AG04450 (cell line): ENCODE measurements at regions not wholly inside any gene's neighbourhood (a gene's known extent, or its start where the extent isn't known, plus 50 kb on each side); places are given as distances from the start of the nearest gene placed in this dataset.

Experiments used
- CTCF ChIA-PET: fragments of 300-600, 350-600 bp; formaldehyde crosslinking; extraction: SDS; loops from one replicate; lab custom pipeline; 2022; ENCODE audit warnings: antibody characterized with exemption, inconsistent platforms; lab: Charles Lee
- POLR2A ChIA-PET: fragments of 350-600 bp; formaldehyde crosslinking; extraction: SDS; loops from one replicate; lab custom pipeline; 2021; ENCODE audit warnings: antibody characterized with exemption, inconsistent platforms; lab: Yijun Ruan, JAX
- DNase-seq: peaks from one replicate; pipeline ENCODE4 v3.0.0-alpha.2; 2011; ENCODE audit warnings: low read depth, low spot score
- H3K27ac ChIP-seq: one replicate; pipeline ENCODE4 v1.5.1; 2012; ENCODE audit warnings: low read depth, low read length, control low read depth
- H3K27me3 ChIP-seq: one replicate; pipeline ENCODE4 v1.6.0; 2012; ENCODE audit warnings: low read length; ENCODE audit not compliant: control insufficient read depth, insufficient read depth
- H3K4me3 ChIP-seq: 2 replicates; pipeline ENCODE4 v1.5.1; 2011; ENCODE audit warnings: mild to moderate bottlenecking, low read depth, low read length, control low read depth
- H3K9me3 ChIP-seq: 2 replicates; pipeline ENCODE4 v1.5.1; 2012; ENCODE audit warnings: low read length; ENCODE audit not compliant: control insufficient read depth, insufficient read depth
- TF ChIP-seq, protein P1 (sequence below): IDR thresholded peaks from 2 replicates; pipeline ENCODE4 v1.5.1; 2011; ENCODE audit warnings: low read depth, low read length, control low read depth, inconsistent platforms

DNA sequence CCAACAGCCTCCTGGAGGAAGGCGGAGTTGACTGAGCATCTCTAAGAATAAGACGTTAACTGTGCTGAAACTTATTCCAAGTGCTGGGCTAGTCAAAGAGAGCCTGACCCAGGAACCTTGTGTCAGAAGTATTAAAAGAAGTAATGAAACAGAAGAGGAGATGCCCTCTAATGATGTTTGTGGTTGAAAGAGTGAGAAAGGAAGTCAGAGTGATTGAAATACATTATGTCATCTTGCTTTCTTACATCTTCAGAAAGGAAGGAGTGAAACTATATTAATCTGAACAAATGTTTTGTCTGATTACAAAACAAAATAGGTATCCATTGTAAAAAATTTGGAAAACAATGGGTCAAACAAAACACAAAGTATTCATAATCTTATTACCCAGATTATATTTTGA lies 460.7 kb downstream of the NTRK2 start:
- CTCF ChIA-PET, result no interaction called here

GRCh38 chr9:85129514-85129913 lies 460.0 kb downstream of the NTRK2 start:
- Histone ChIP-seq H3K4me3 (no peak overlapping the region), H3K9me3 (peaks cover 10% of the 10 kb centered on the region), H3K27ac (no peak overlapping the region), H3K27me3 (no peaks in the 10 kb centered on the region)
- TF ChIP-seq, protein P1, sequence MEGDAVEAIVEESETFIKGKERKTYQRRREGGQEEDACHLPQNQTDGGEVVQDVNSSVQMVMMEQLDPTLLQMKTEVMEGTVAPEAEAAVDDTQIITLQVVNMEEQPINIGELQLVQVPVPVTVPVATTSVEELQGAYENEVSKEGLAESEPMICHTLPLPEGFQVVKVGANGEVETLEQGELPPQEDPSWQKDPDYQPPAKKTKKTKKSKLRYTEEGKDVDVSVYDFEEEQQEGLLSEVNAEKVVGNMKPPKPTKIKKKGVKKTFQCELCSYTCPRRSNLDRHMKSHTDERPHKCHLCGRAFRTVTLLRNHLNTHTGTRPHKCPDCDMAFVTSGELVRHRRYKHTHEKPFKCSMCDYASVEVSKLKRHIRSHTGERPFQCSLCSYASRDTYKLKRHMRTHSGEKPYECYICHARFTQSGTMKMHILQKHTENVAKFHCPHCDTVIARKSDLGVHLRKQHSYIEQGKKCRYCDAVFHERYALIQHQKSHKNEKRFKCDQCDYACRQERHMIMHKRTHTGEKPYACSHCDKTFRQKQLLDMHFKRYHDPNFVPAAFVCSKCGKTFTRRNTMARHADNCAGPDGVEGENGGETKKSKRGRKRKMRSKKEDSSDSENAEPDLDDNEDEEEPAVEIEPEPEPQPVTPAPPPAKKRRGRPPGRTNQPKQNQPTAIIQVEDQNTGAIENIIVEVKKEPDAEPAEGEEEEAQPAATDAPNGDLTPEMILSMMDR, result no peak
- DNase-seq, result no peak
- POLR2A ChIA-PET, result no interaction called here
- CTCF ChIA-PET, result no interaction called here

More for the DNA sequence above, 460.7 kb downstream of the NTRK2 start:
- H3K27ac ChIP-seq, result no peak overlapping the region
- no peaks in the 10 kb centered on the region for H3K27me3 ChIP-seq
- DNase-seq, result no peak
- peaks cover 10% of the 10 kb centered on the region for H3K9me3 ChIP-seq
- POLR2A ChIA-PET, result no interaction called here
- TF ChIP-seq, protein P1, result no peak
- H3K4me3 ChIP-seq, result no peak overlapping the region

GRCh38 chr9:85118990-85119755 lies 449.6 kb downstream of the NTRK2 start:
- DNase-seq, result no peak
- Histone ChIP-seq H3K27me3 (no peaks in the 10 kb centered on the region), H3K27ac (no peak overlapping the region), H3K9me3 (no peaks in the 10 kb centered on the region), H3K4me3 (no peak overlapping the region)
- POLR2A ChIA-PET, result no interaction called here
- CTCF ChIA-PET, result no interaction called here
- TF ChIP-seq, protein P1, result no peak

DNA sequence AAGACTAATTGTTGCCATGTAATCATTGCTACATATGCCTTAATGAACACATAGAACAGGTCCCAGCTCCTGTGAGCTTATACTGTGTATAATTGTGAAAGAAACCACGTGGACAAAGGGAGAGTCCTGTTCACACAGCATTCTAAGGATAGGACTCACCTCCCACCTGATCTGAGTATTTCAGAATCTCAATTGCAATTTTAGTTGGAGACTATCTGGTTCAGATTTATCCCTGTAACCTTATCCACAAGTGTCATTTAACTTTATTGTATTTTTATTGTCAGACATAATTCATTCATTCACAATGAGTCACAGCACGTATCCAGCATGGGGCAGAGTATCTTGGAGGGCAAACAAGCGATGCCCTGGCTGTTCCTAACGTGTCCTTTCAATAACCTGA lies 448.3 kb downstream of the NTRK2 start:
- H3K9me3 ChIP-seq, result no peaks in the 10 kb centered on the region
- TF ChIP-seq, protein P1, result no peak
- H3K4me3 ChIP-seq, result no peak overlapping the region
- ChIA-PET CTCF (no interaction called here), POLR2A (no interaction called here)
- H3K27ac ChIP-seq, result no peak overlapping the region
- DNase-seq, result no peak
- H3K27me3 ChIP-seq, result no peaks in the 10 kb centered on the region

GRCh38 chr9:85115473-85115872 lies 445.9 kb downstream of the NTRK2 start:
- Histone ChIP-seq H3K9me3 (no peaks in the 10 kb centered on the region), H3K27ac (no peak overlapping the region), H3K4me3 (no peak overlapping the region), H3K27me3 (no peaks in the 10 kb centered on the region)
- CTCF ChIA-PET, result no interaction called here
- POLR2A ChIA-PET, result no interaction called here
- TF ChIP-seq, protein P1, result no peak
- no peak for DNase-seq
